ENCODE measurements at regions not wholly inside any gene's neighbourhood (a gene's known extent, or its start where the extent isn't known, plus 50 kb on each side); places are given as distances from the start of the nearest gene placed in this dataset.

GRCh38 chr2:133837441-133838094 is 269.3 kb upstream of the NCKAP5 start:
- no peak for DNase-seq (ENCODE audit: low read depth in 2 of 3, low spot score in 2 of 3)

- no peak for DNase-seq (ENCODE audit: low read depth in 2 of 3, low spot score in 2 of 3)
Observed at GRCh38 chr2:133838642-133839365, 270.5 kb upstream of the NCKAP5 start.

- DNase-seq (ENCODE audit: low read depth in 2 of 3, low spot score in 2 of 3), result no peak
Observed at GRCh38 chr2:133839677-133840076, 271.4 kb upstream of the NCKAP5 start.

GRCh38 chr2:133840761-133841160 is 272.5 kb upstream of the NCKAP5 start:
- DNase-seq (ENCODE audit: low read depth in 2 of 3, low spot score in 2 of 3), result no peak

GRCh38 chr2:133841900-133842299 is 273.6 kb upstream of the NCKAP5 start:
- DNase-seq (ENCODE audit: low read depth in 2 of 3, low spot score in 2 of 3), result no peak

DNA sequence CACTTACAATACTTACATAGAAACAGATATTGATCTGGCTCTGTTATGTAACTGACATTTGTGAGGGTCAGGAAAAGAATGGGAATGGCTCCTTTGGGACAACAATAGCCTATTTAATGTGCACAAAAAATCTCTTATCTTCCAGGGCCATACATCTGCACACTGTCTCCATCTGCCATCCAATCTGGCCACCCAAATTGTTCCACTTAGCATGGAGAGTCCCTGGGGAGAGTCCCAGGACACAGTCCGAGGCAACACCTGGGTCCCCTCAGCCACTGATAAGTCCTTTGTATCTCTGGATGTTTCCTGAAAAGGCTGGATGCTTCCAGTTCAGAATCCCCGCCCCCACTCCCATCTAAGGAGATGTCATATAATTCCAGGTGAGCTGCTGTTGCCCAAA is 274.2 kb upstream of the NCKAP5 start:
- DNase-seq (ENCODE audit: low read depth in 2 of 3, low spot score in 2 of 3), result no peak

- DNase-seq (ENCODE audit: low read depth in 2 of 3, low spot score in 2 of 3), result no peak
Observed at GRCh38 chr2:133843091-133843490, 274.8 kb upstream of the NCKAP5 start.

DNA sequence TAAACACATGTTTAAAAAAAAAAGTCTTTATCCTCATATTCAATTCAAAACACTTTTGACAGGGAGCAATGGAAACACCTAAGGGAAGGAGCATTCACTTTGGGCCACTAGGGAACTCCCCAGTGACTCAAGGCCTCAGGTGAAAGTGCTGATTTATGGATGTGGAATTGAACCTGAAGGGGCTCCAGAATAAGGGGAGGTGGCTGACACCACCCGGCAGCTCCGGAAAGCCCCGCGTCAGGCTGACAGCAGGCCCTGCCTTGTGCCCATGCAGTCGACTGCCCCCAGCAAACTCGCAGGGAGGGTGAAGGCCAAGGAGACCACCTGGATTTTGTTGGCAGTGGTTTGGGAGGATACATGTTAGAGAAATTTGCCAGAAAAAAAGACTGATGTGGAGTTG is 275.3 kb upstream of the NCKAP5 start:
- DNase-seq (ENCODE audit: low read depth in 2 of 3, low spot score in 2 of 3), result no peak

GRCh38 chr2:133844214-133844892 is 276.1 kb upstream of the NCKAP5 start:
- DNase-seq (ENCODE audit: low read depth in 2 of 3, low spot score in 2 of 3), result peak in 2 of 3 experiments; percentile 2 to 44

- DNase-seq (ENCODE audit: low read depth in 2 of 3, low spot score in 2 of 3), result no peak
Observed at GRCh38 chr2:133846476-133846875, 278.2 kb upstream of the NCKAP5 start.

DNA sequence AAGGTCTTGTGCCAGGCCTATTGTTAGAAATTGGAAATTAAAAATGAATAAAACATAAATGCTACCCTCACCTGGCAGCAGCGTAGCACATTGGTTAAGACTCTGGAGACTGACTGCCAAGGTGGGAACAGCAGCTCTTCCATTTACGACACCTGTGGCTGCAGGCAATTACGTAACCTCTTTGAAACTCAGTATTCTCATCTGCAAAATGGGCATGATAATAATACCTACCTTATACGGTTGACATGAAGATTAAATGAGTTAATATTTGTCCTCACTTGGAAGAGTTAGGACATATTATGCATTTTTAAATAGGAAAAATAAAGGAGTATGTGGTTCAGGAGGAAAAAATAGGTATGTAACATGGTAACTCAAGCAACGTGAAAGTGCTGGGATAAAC is 279.3 kb upstream of the NCKAP5 start:
- DNase-seq (ENCODE audit: low read depth in 2 of 3, low spot score in 2 of 3), result no peak

DNA sequence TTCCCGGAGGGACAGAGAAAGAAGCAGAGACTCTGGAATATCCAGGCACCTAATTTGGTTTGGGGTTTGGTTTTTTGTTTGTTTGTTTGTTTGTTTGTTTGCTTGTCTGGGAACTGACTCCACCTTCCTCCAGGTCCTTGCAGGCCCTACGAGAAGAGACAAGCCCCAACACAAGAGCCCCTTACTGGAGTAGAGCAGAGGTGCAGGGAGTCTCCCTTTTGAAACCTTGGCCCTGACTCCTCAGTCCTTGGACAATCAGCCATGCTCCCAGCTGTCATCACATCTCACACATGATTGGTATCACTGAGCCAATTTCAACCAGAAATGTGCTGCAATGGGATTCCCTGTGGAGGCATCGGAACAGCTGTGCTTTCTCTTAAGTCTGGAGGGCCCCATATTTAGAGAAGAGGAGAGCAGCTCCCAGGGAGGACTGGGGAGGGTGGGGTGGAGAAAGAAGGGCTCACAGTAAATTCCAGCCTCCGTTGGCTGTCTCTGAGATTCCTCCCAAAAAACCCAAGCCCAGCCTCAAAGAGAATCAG is 279.9 kb upstream of the NCKAP5 start:
- DNase-seq (ENCODE audit: low read depth in 2 of 3, low spot score in 2 of 3), result no peak

DNA sequence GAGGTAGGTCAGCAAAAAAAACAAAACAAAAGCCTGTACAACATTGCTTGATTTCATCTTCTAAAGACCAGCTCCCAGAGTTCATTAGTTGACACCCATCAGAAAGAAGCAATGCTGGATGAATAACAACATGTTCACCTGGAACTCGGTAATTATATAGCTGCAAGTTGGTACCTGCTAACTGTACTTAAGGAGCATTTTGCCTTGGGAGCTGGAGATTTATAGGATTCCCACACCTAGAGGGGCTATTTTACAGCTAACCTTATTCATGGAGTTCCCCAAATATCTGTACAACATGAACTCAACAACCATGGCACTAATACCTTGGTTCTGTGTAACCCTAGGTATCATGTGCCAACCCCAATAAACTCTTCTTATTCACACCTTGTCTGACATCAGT is 281.1 kb upstream of the NCKAP5 start:
- DNase-seq (ENCODE audit: low read depth in 2 of 3, low spot score in 2 of 3), result no peak

- DNase-seq (ENCODE audit: low read depth in 2 of 3, low spot score in 2 of 3), result no peak
Observed at GRCh38 chr2:133854603-133855200, 286.4 kb upstream of the NCKAP5 start.

- no peak for DNase-seq (ENCODE audit: low read depth in 2 of 3, low spot score in 2 of 3)
Observed at GRCh38 chr2:133855526-133855925, 287.3 kb upstream of the NCKAP5 start.

- no peak for DNase-seq (ENCODE audit: low read depth in 2 of 3, low spot score in 2 of 3)
Observed at GRCh38 chr2:133856678-133857077, 288.4 kb upstream of the NCKAP5 start.

- no peak for DNase-seq (ENCODE audit: low read depth in 2 of 3, low spot score in 2 of 3)
Observed at GRCh38 chr2:133859578-133859977, 291.3 kb upstream of the NCKAP5 start.

- no peak for DNase-seq (ENCODE audit: low read depth in 2 of 3, low spot score in 2 of 3)
Observed at GRCh38 chr2:133862400-133862977, 294.2 kb upstream of the NCKAP5 start.

DNA sequence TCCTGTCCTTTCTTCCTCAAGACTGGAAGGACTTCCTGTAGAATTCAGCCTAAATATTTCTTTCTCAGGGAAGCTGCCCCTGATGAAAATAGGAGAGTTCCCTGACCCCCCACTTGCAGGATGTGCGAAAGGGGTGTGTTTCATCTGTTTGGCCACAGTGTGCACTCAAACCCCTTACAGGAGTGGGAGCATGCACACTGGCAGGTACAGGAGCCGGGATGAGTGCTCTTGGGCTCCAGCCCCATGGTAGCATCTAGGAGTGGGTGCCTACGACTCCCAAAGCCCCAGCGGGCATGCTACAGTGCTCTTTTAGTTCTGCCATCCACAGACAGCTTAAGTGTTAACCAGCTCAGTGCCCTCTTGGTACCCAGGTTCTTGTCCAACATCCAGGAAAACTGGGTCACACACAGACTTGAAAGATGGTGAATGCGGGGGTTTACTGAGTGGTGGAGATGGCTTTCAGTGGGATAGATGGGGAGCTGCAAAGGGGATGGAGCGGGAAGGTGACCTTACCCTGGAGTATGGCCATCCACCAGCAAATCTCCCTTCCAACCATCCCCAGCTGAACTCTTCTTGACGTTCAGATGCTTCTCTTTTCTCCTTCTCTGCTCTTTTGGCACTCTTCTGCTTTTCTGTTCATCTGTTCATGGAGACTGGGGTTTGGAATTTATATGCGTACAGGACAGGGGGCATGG is 295.0 kb upstream of the NCKAP5 start:
- DNase-seq (ENCODE audit: low read depth in 2 of 3, low spot score in 2 of 3), result no peak

- no peak for DNase-seq (ENCODE audit: low read depth in 2 of 3, low spot score in 2 of 3)
Observed at GRCh38 chr2:133865141-133865540, 296.9 kb upstream of the NCKAP5 start.

DNA sequence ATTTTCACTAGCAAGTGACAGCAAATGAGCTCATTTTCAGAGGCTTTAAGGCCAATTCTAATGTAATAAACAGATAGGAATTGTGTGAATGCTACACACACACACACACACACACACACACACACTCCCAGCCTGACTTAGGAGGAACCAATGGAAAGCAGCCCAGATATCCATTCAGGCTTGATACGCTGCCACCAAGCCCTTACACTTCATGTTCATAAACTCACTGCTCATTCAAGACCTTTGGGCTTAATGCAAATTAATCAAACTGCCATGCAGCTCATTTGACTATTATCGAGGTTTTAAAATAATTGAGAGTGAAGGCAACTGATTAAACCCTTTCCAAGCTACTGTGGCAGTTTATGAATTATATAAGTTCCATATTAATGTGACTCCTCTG is 298.9 kb upstream of the NCKAP5 start:
- no peak for DNase-seq (ENCODE audit: low read depth in 2 of 3, low spot score in 2 of 3)
